ENCODE measurements at regions not wholly inside any gene's neighbourhood (a gene's known extent, or its start where the extent isn't known, plus 50 kb on each side); places are given as distances from the start of the nearest gene placed in this dataset.

DNA sequence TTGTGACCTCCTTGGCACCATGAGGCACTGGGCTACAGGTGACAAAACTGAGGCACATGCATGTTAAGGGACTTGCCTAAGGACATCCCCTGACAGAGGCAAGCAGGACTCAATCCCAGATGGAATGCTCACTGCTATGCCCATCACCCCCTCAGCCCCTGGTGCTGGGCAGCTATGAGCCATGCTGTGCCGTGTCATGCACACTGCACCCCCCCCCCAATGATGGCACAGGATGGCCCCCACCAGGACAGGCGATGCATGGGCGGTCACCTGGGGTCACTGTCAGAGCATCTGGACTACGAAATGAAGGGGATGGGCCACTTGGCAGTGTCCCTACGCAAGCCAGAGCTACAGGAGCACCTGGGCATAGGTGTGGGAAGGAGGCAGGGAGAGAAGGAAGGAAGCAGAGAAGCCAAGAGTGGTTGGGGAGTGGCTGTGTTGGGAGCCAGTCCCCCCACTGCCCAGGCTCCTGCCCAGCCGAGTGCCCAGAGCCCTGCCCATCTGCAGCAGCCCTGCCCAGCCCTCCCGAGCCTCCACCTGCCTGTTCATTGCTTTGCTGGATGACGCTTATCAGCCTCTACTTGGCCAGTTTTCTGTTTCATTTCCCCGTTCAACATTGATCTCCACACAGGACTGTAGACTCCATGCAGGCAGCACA lies 84.9 kb upstream of the DIO3 start:
- DNase-seq (ENCODE audit: low read depth, low spot score), result no peak
- POLR2A ChIA-PET, result no interaction called here

DNA sequence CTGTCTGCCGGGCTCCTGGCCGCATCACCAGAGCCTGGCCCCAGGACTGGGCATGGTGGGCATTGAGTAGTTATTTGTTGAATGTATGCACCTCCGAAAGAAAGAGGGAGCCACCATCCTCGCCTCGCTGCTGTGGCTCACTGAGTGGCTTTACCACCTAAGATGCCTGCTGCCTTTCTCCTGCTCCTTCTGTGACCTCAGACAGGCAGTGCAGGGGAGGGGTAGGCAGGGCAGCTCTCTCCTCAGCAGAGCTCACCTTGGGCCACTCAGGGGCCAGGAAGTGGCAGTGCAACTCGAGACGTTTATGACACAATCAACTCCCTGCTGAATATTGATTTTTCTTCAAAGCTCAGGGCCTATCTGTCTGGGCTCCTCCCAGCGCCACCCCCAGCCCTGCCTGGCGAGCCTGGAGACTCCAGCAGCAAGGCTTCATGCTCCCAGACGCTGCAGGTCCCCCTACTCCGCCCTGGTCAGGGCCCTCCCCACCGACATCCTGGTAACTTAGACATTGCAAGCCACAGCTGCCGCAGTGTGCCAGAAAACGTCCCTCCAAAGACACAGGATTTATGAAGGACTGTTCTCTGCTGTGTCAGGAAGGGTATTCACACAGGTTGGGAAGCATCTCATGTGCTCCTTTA lies 84.3 kb upstream of the DIO3 start:
- H3K4me3 ChIP-seq (ENCODE audit: low read depth, low read length), result no peak overlapping the region
- TF ChIP-seq CTCF (IDR thresholded peaks at IDR 0.05; ENCODE audit: insufficient read depth, low read length, missing control alignments), result no peak
- CTCF ChIA-PET, result no interaction called here
- no peak for DNase-seq (ENCODE audit: low read depth, low spot score)
- POLR2A ChIA-PET, result no interaction called here

More for the DNA sequence above, 84.9 kb upstream of the DIO3 start:
- CTCF ChIA-PET, result no interaction called here
- no peak overlapping the region for H3K4me3 ChIP-seq (ENCODE audit: low read depth, low read length)
- TF ChIP-seq CTCF (IDR thresholded peaks at IDR 0.05; ENCODE audit: insufficient read depth, low read length, missing control alignments), result no peak

- ChIA-PET CTCF (no interaction called here), POLR2A (no interaction called here)
These were observed 83.6 kb upstream of the DIO3 start for GRCh38 chr14:101477648-101478047.

GRCh38 chr14:101478096-101478495 lies 83.2 kb upstream of the DIO3 start:
- no peak for DNase-seq (ENCODE audit: low read depth, low spot score)
- ChIA-PET POLR2A (no interaction called here), CTCF (no interaction called here)
- TF ChIP-seq CTCF (IDR thresholded peaks at IDR 0.05; ENCODE audit: insufficient read depth, low read length, missing control alignments), result no peak
- no peak overlapping the region for H3K4me3 ChIP-seq (ENCODE audit: low read depth, low read length)

More at GRCh38 chr14:101477648-101478047, 83.6 kb upstream of the DIO3 start:
- H3K4me3 ChIP-seq (ENCODE audit: low read depth, low read length), result no peak overlapping the region
- TF ChIP-seq CTCF (IDR thresholded peaks at IDR 0.05; ENCODE audit: insufficient read depth, low read length, missing control alignments), result no peak
- no peak for DNase-seq (ENCODE audit: low read depth, low spot score)

- ChIA-PET CTCF (no interaction called here), POLR2A (no interaction called here)
- TF ChIP-seq CTCF (IDR thresholded peaks at IDR 0.05; ENCODE audit: insufficient read depth, low read length, missing control alignments), result no peak
- H3K4me3 ChIP-seq (ENCODE audit: low read depth, low read length), result no peak overlapping the region
- no peak for DNase-seq (ENCODE audit: low read depth, low spot score)
These were observed 82.4 kb upstream of the DIO3 start for GRCh38 chr14:101478796-101479410.

DNA sequence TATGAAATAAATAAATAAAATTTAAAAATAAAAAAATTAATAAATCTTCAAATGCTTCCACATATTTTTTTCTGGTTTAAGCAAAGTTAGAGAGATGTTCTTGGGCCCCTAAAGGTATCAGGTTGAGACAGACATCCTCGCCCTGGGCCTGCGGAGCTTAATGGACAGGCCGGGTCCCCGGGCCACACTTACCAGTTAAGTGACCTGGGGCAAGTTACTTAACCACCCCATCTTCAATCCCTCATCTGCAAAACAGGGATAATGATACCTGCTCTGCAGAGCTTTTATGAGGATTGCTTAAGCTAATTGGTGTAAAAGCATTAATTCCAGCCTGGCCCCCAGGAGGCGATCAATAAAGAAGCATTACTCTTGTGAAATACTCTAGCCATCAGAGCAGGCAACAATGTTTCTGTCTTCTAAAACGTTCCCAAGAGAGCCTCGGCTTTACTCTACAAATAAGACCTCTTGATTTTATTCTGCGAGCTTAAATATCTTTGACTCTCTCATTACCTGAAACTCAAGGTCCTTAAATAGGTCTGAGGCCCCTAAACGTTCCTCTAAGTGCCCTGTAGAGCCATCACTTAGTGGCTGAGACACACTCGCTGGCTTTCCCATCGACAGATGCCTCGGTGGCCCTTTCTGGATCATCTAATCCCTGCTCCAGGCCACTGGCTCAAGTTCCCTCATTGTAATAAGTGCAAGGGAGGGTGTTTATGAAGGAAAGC lies 81.1 kb upstream of the DIO3 start:
- no peak for TF ChIP-seq CTCF (IDR thresholded peaks at IDR 0.05; ENCODE audit: insufficient read depth, low read length, missing control alignments)
- POLR2A ChIA-PET, result no interaction called here
- no peak overlapping the region for H3K4me3 ChIP-seq (ENCODE audit: low read depth, low read length)
- CTCF ChIA-PET, result no interaction called here
- no peak for DNase-seq (ENCODE audit: low read depth, low spot score)

All from AG04449 (cell line).